GM12874 (cell line): ENCODE measurements at regions not wholly inside any gene's neighbourhood (a gene's known extent, or its start where the extent isn't known, plus 50 kb on each side); places are given as distances from the start of the nearest gene placed in this dataset.

Experiments
- TF ChIP-seq, protein P1 (sequence below): IDR thresholded peaks from 2 replicates; pipeline ENCODE4 v1.5.1; 2011; ENCODE audit warnings: low read depth, mild to moderate bottlenecking, control low read depth, low read length, moderate library complexity; ENCODE audit not compliant: insufficient read depth

DNA sequence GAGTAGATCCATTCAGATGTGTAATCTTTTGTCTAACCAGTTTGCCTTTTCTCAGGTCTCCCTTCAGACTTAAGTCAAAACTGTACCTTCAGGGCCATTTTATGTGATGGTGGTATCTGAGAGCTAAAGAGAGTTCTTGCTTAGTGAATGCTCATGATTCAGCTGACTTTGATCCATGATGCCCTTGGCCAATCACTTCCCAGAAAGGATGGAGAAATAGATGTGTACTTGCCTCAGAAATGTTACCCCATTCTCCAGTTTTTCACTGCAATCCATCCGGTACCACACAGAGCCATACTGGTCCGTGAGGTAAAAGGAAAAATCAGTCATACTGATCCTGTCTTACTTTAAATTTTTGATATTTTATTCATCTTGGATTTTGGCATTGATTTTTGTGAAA is 234.8 kb upstream of the PIK3C3 start:
- TF ChIP-seq, protein P1, sequence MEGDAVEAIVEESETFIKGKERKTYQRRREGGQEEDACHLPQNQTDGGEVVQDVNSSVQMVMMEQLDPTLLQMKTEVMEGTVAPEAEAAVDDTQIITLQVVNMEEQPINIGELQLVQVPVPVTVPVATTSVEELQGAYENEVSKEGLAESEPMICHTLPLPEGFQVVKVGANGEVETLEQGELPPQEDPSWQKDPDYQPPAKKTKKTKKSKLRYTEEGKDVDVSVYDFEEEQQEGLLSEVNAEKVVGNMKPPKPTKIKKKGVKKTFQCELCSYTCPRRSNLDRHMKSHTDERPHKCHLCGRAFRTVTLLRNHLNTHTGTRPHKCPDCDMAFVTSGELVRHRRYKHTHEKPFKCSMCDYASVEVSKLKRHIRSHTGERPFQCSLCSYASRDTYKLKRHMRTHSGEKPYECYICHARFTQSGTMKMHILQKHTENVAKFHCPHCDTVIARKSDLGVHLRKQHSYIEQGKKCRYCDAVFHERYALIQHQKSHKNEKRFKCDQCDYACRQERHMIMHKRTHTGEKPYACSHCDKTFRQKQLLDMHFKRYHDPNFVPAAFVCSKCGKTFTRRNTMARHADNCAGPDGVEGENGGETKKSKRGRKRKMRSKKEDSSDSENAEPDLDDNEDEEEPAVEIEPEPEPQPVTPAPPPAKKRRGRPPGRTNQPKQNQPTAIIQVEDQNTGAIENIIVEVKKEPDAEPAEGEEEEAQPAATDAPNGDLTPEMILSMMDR, result no peak

DNA sequence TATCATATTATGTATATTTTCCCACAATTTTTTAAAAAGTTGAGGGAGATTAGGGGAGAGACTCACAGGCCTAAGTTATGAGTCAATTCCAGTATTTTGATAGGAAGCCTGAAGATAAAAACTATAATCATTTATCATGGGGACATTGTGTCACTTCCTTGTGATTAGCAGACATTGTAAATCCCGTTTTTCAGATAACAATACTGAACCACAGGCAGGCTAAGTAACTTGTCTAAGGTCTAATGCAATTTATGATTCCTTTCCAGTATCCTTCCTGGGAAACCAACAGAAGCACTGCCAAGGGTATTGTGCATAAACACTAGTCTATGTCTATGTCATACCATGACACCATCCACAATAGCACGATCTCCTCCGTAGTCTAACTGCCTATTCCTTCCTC is 235.2 kb upstream of the PIK3C3 start:
- TF ChIP-seq, protein P1, result no peak

DNA sequence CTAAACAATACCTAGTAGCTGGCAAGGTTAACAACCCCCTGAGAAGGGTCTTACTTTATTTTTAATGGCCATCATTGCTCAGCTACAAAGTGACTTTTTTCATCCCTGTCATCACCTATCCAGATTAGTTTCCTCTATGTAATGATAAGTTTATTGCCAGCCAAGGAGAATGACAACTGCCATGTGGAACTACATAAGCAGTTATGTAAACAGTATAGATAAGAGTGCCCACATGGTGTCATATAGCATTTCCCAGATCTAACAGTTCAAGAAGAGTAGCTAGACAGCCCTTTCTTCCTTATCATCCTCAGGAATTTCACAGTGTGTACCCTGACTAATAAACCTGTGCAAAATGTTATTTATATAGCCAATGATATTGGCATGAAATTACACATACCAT is 240.2 kb upstream of the PIK3C3 start:
- TF ChIP-seq, protein P1, result no peak

DNA sequence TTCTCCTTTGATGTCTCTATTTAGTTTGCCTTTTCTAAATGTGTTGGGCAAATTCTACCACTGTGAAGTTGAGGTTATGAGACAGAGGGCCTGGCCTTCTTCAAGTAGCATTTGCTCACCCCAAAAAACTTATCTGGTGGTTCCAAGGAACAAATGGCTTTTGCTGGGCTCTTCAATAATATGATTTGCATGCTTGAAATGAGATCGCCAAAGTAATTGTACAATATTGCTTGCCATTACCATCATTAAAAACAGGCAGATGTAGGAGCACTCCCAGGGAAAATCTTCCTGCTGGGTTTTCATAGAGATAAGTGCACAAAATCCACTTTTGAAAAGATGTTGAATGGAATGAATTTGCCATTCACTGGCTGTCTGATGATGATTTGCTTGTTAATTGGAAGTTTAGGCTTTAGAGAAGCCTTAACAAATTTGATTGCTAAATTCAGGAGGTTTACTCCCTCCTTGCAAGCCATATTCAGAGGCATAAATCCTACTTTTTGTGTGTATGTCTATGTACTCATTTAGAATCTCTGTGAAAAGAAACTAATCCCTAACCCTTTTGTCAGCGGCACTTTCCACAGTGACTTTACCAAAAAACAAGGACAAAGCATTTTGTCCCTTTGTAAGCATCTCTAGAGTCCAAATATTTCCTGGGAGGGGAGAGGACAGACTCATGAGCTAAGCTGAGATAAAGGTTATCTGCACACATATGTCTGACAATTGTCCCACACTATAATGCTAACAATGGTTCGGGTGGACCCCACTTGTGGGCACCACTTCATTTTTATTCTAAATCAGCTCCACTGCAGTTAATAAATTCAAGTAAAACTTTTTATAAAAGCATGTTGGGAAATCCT is 240.8 kb upstream of the PIK3C3 start:
- TF ChIP-seq, protein P1, result no peak

DNA sequence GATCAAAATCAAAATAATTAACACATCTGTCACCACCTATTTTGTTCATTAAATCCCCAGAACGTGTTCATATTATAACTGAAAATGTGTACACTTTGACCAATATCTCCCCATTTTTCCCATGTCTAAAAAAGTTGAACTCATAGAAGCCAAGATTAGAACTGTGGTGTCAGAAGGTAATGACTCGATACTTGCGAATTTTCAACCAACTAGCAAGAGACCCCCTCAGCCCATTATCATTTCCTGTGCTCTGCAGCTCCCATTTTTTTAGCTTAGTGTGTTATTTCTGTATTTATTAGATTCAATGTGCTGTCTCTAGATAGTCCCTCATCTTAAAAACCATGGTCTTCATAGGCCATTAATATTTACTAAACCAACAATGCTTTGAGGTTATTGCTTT is 248.7 kb upstream of the PIK3C3 start:
- TF ChIP-seq, protein P1, result no peak

DNA sequence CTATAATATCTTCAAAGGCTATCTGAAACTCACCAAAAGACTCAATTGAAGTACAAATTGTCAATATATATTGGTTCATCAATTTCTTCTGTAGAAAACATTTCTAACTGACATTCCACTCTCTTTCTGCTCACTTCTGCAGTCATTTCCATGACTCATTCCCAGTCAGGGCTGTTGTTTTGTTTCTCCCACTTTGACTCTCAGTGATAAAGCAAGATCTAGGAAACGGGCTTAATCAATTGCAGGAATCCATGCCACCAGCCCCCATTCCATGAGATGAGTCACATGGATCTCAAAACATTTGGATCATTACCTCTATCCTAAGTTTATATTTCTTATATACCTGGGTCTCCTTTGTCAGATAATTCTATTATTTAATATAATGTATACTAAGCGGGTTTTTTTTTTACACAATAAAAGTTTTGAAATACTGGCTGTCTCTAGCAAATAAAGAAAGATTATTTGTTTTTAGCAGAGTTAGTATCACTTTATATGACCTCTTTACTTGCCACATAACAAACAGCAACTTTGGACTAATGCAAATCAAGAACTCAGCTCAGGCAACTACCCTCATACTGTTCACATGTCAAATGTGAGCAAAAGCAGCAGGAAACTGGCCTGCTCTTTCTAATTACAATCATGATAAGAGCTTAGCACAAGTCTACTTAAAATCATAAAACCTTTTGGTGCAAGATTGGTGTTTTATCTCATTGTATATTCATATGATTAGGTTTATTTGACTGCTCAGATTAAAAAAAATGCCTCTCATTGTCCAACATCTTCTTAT is 251.1 kb upstream of the PIK3C3 start:
- TF ChIP-seq, protein P1, result no peak

DNA sequence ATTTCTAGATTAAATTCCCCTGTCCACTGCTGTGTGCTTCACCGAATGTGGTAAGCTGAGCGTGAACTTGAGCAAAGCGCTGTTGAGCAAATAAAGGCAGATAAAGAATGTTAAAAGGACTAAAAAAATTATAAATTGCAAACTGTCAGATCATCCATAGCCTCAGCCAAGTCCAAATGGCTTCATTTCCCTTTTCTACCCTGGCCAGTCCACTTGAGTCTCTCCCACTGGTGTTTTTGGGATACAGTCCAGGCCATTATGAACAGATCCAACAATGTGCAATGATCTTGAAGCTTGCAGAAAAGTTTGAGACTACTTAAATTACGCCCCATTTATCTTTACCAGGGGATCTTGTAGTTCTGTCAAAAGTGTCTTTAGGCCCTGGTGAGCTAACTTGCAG is 254.6 kb upstream of the PIK3C3 start:
- TF ChIP-seq, protein P1, result no peak
